Choroid plexus epithelial cell (primary cell): ENCODE measurements at regions not wholly inside any gene's neighbourhood (a gene's known extent, or its start where the extent isn't known, plus 50 kb on each side); places are given as distances from the start of the nearest gene placed in this dataset.

ENCODE experiments used
- DNase-seq: peaks from one replicate; pipeline ENCODE4 v3.0.0-alpha.2; 2010; ENCODE audit warnings: low read depth
- H3K4me3 ChIP-seq: 2 replicates; pipeline ENCODE4 v1.5.1; 2011; ENCODE audit warnings: low read depth, mild to moderate bottlenecking, control low read depth, low read length, moderate library complexity
- CTCF ChIP-seq: conservative IDR thresholded peaks from 2 replicates; pipeline ENCODE4 v1.5.1; 2011; ENCODE audit warnings: low read depth, mild to moderate bottlenecking, control low read depth, inconsistent platforms, low read length, moderate library complexity

GRCh38 chrX:97984641-97985040, 1100.9 kb downstream of the RPA4 start:
- DNase-seq: no peak
- no peak for TF ChIP-seq CTCF
- no peak overlapping the region for H3K4me3 ChIP-seq

GRCh38 chrX:97985096-97985495, 1101.4 kb downstream of the RPA4 start:
- DNase-seq: no peak
- H3K4me3 ChIP-seq: no peak overlapping the region
- no peak for TF ChIP-seq CTCF

- DNase-seq: no peak
- no peak for TF ChIP-seq CTCF
- H3K4me3 ChIP-seq: no peak overlapping the region
Observed at GRCh38 chrX:97987979-97988378, 1104.3 kb downstream of the RPA4 start.

DNA sequence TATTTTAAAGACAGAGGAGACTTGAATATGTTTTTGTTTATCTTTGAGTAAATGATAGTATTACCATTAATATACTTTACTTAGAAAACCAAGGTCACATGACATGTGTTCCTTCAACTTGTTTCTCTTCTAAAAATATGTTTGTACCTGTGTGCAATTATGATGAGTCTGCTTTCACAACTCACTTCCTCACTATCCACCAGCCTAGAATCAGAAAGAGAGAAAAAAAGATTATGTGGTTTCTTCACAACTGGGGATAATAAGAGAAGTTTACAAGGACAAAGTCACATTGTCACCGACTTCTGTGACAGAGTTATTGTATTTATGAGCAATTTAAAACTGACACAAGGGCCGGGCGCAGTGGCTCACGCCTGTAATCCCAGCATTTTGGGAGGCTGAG, 1112.1 kb downstream of the RPA4 start:
- no peak for DNase-seq
- no peak overlapping the region for H3K4me3 ChIP-seq
- no peak for TF ChIP-seq CTCF

DNA sequence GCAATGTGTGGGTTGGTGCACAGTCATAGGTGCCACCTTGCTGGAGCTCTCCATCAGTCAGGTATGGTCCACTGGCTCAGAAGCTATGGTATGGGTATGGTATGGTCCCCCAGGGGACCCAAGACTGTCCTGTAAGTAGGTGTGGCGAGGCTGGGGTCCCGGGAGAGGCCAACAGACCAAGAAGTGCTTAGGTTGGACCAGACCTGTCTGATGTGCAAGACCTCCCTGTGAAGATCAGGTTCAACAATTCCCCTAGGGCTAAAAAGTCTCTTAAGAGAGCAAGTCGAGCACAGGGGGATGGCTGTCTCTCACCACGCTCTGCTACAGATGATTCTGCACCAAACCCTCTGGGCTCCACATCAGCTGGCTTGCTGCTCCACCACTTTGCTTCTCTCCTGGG, 1145.0 kb downstream of the RPA4 start:
- H3K4me3 ChIP-seq: no peak overlapping the region
- TF ChIP-seq CTCF: no peak
- no peak for DNase-seq

GRCh38 chrX:98029861-98030260, 1146.2 kb downstream of the RPA4 start:
- TF ChIP-seq CTCF: no peak
- H3K4me3 ChIP-seq: no peak overlapping the region
- DNase-seq: no peak

- no peak for TF ChIP-seq CTCF
- DNase-seq: no peak
- no peak overlapping the region for H3K4me3 ChIP-seq
Observed at GRCh38 chrX:98057176-98057575, 1173.5 kb downstream of the RPA4 start.
